BLaER1 (cell line): ENCODE measurements at regions not wholly inside any gene's neighbourhood (a gene's known extent, or its start where the extent isn't known, plus 50 kb on each side); places are given as distances from the start of the nearest gene placed in this dataset.
A peak's percentile ranks its signal among the peaks of the same experiment; 100 is the strongest.

ENCODE experiments used
- H3K27ac ChIP-seq: shearing (Covaris generic); formaldehyde crosslinking; 2 replicates; pipeline ENCODE4 v1.8.1; 2022
- H3K27me3 ChIP-seq: shearing (Covaris generic); formaldehyde crosslinking; 2 replicates; pipeline ENCODE4 v1.8.1; 2022
- H3K36me3 ChIP-seq: shearing (Covaris generic); formaldehyde crosslinking; 2 replicates; pipeline ENCODE4 v1.8.1; 2022
- H3K4me1 ChIP-seq: shearing (Covaris generic); formaldehyde crosslinking; 2 replicates; pipeline ENCODE4 v1.8.1; 2022
- H3K4me2 ChIP-seq: shearing (Covaris generic); formaldehyde crosslinking; 2 replicates; pipeline ENCODE4 v1.8.1; 2022
- H3K4me3 ChIP-seq: shearing (Covaris generic); formaldehyde crosslinking; 2 replicates; pipeline ENCODE4 v1.8.1; 2022
- H3K9ac ChIP-seq: shearing (Covaris generic); formaldehyde crosslinking; 2 replicates; pipeline ENCODE4 v1.8.1; 2022
- H3K9me3 ChIP-seq: shearing (Covaris generic); formaldehyde crosslinking; 2 replicates; pipeline ENCODE4 v1.8.1; 2022
- H4K20me1 ChIP-seq: shearing (Covaris generic); formaldehyde crosslinking; 2 replicates; pipeline ENCODE4 v1.8.1; 2022
- Cebpa-rat ChIP-seq: shearing (Covaris generic); IDR thresholded peaks from 2 replicates; pipeline ENCODE4 v1.8.1; 2022

GRCh38 chr2:62339413-62339812 is 143.5 kb downstream of the B3GNT2 start:
- Histone ChIP-seq H3K27ac (no peak overlapping the region), H3K4me3 (no peak overlapping the region), H4K20me1 (no peaks in the 10 kb centered on the region), H3K27me3 (no peaks in the 10 kb centered on the region), H3K4me1 (peaks cover 45% of the 10 kb centered on the region), H3K9me3 (no peaks in the 10 kb centered on the region), H3K9ac (no peak overlapping the region), H3K4me2 (no peak overlapping the region), H3K36me3 (no peaks in the 10 kb centered on the region)
- no peak for TF ChIP-seq Cebpa-rat

- Histone ChIP-seq H3K27ac (no peak overlapping the region), H3K27me3 (no peaks in the 10 kb centered on the region), H3K4me3 (no peak overlapping the region), H3K9me3 (no peaks in the 10 kb centered on the region), H3K9ac (no peak overlapping the region), H3K4me2 (no peak overlapping the region), H3K4me1 (peaks cover 40% of the 10 kb centered on the region), H4K20me1 (no peaks in the 10 kb centered on the region), H3K36me3 (no peaks in the 10 kb centered on the region)
- TF ChIP-seq Cebpa-rat = no peak
These were observed 142.2 kb downstream of the B3GNT2 start for GRCh38 chr2:62338111-62338510.

GRCh38 chr2:62337403-62337802 is 141.5 kb downstream of the B3GNT2 start:
- Histone ChIP-seq H3K4me3 (no peak overlapping the region), H3K36me3 (no peaks in the 10 kb centered on the region), H3K9ac (no peak overlapping the region), H3K27ac (no peak overlapping the region), H3K4me2 (no peak overlapping the region), H4K20me1 (no peaks in the 10 kb centered on the region), H3K9me3 (no peaks in the 10 kb centered on the region), H3K4me1 (peaks cover 33% of the 10 kb centered on the region), H3K27me3 (no peaks in the 10 kb centered on the region)
- TF ChIP-seq Cebpa-rat = no peak

- peak overlapping the region; percentile 19; the same call in 1 of the 2 replicates for H3K27ac ChIP-seq
- H3K4me1 ChIP-seq = peaks cover 25% of the 10 kb centered on the region
- H4K20me1 ChIP-seq = no peaks in the 10 kb centered on the region
- no peak for TF ChIP-seq Cebpa-rat
- H3K9me3 ChIP-seq = no peaks in the 10 kb centered on the region
- H3K4me3 ChIP-seq = no peak overlapping the region
- H3K4me2 ChIP-seq = peak overlapping the region; percentile 28; the same call in 1 of the 2 replicates
- no peak overlapping the region for H3K9ac ChIP-seq
- H3K27me3 ChIP-seq = no peaks in the 10 kb centered on the region
- H3K36me3 ChIP-seq = no peaks in the 10 kb centered on the region
These were observed 139.7 kb downstream of the B3GNT2 start for GRCh38 chr2:62335612-62336011.

- Histone ChIP-seq H3K9ac (no peak overlapping the region), H3K4me2 (peak overlapping the region; percentile 28; the same call in 1 of the 2 replicates), H3K4me3 (no peak overlapping the region), H3K27ac (no peak overlapping the region), H3K4me1 (peaks cover 25% of the 10 kb centered on the region), H3K27me3 (no peaks in the 10 kb centered on the region), H4K20me1 (no peaks in the 10 kb centered on the region), H3K36me3 (no peaks in the 10 kb centered on the region), H3K9me3 (no peaks in the 10 kb centered on the region)
- TF ChIP-seq Cebpa-rat = no peak
These were observed 138.6 kb downstream of the B3GNT2 start for GRCh38 chr2:62334440-62335058.

DNA sequence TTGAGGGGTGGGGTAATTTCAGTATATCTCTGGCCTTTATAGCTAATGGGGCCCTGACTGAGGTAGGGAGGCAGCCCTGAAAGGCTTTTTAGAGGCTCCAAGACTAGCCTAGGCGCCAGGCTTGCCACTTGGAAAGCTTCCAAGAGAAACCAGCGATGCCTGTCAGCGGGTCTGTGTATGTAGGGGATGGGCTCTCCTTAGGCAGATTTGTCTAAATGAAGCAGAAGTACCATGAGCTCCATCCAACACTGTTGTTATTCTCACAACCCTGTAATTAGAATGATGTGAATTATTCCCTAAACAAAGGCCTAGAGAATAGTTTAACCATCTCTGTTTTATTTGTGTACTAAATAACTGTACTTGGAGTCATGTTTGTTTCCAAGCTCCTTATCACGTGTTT is 138.1 kb downstream of the B3GNT2 start:
- H3K27ac ChIP-seq = no peak overlapping the region
- 0 out of 2 replicates have a peak overlapping the region, but pooled peaks have one; percentile 9 for H3K4me2 ChIP-seq
- no peak overlapping the region for H3K9ac ChIP-seq
- H4K20me1 ChIP-seq = no peaks in the 10 kb centered on the region
- H3K4me1 ChIP-seq = peaks cover 25% of the 10 kb centered on the region
- H3K9me3 ChIP-seq = no peaks in the 10 kb centered on the region
- H3K4me3 ChIP-seq = no peak overlapping the region
- no peaks in the 10 kb centered on the region for H3K27me3 ChIP-seq
- TF ChIP-seq Cebpa-rat = no peak
- H3K36me3 ChIP-seq = no peaks in the 10 kb centered on the region

- H3K4me2 ChIP-seq = no peak overlapping the region
These were observed 135.0 kb downstream of the B3GNT2 start for GRCh38 chr2:62330959-62331358.

GRCh38 chr2:62329797-62330196 is 133.9 kb downstream of the B3GNT2 start:
- H3K36me3 ChIP-seq = no peaks in the 10 kb centered on the region

More at GRCh38 chr2:62330959-62331358, 135.0 kb downstream of the B3GNT2 start:
- no peaks in the 10 kb centered on the region for H3K36me3 ChIP-seq
- no peak overlapping the region for H3K4me3 ChIP-seq
- peaks cover 8% of the 10 kb centered on the region; the same call in 1 of the 2 replicates for H3K9me3 ChIP-seq
- no peak overlapping the region for H3K9ac ChIP-seq
- TF ChIP-seq Cebpa-rat = no peak
- peaks cover 24% of the 10 kb centered on the region for H3K4me1 ChIP-seq
- H4K20me1 ChIP-seq = no peaks in the 10 kb centered on the region
- H3K27me3 ChIP-seq = no peaks in the 10 kb centered on the region
- no peak overlapping the region for H3K27ac ChIP-seq

DNA sequence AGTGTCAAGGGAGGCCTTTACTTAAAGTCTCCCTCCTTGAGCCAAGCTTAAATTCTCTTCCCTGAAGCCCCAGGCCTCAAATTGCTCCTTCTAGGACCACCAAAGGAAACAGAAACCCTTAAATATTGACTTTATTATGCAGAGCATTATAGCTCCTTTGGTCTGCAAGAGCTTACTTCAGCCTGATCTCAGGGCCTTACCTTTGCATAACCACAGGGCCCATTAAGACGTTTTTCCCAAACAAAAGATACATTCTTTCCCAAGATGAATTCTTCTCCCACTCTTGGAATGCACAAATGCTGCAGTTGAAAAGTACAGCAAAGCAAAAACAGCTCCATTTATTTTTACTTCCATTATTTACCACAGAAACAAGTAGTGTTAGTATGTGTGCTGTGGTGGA is 130.8 kb downstream of the B3GNT2 start:
- no peak for TF ChIP-seq Cebpa-rat
- H3K4me2 ChIP-seq = no peak overlapping the region
- H3K27ac ChIP-seq = no peak overlapping the region
- H3K9me3 ChIP-seq = peaks cover 27% of the 10 kb centered on the region
- H4K20me1 ChIP-seq = no peaks in the 10 kb centered on the region
- H3K27me3 ChIP-seq = no peaks in the 10 kb centered on the region
- H3K9ac ChIP-seq = no peak overlapping the region
- no peak overlapping the region for H3K4me3 ChIP-seq
- H3K4me1 ChIP-seq = no peaks in the 10 kb centered on the region
- no peaks in the 10 kb centered on the region for H3K36me3 ChIP-seq

More at GRCh38 chr2:62329797-62330196, 133.9 kb downstream of the B3GNT2 start:
- H4K20me1 ChIP-seq = no peaks in the 10 kb centered on the region
- peaks cover 12% of the 10 kb centered on the region for H3K4me1 ChIP-seq
- no peak for TF ChIP-seq Cebpa-rat
- H3K4me3 ChIP-seq = no peak overlapping the region
- H3K9ac ChIP-seq = no peak overlapping the region
- H3K9me3 ChIP-seq = peaks cover 20% of the 10 kb centered on the region
- H3K27ac ChIP-seq = no peak overlapping the region
- no peak overlapping the region for H3K4me2 ChIP-seq
- no peaks in the 10 kb centered on the region for H3K27me3 ChIP-seq

- no peak for TF ChIP-seq Cebpa-rat
- Histone ChIP-seq H3K36me3 (no peaks in the 10 kb centered on the region), H3K27ac (no peak overlapping the region), H3K9me3 (peaks cover 27% of the 10 kb centered on the region), H3K4me3 (no peak overlapping the region), H3K27me3 (no peaks in the 10 kb centered on the region), H3K9ac (no peak overlapping the region), H3K4me2 (no peak overlapping the region), H4K20me1 (no peaks in the 10 kb centered on the region), H3K4me1 (no peaks in the 10 kb centered on the region)
These were observed 129.5 kb downstream of the B3GNT2 start for GRCh38 chr2:62325398-62325797.
